Astrocyte (in vitro differentiated cells and primary cell): ENCODE measurements at regions not wholly inside any gene's neighbourhood (a gene's known extent, or its start where the extent isn't known, plus 50 kb on each side); places are given as distances from the start of the nearest gene placed in this dataset.

Experiments
- DNase-seq: peaks from one replicate; pipeline ENCODE4 v3.0.0-alpha.2; 2010; ENCODE audit warnings: low read depth
- FAIRE-seq: peaks from 2 replicates; lab custom pipeline; 2011; peaks lifted over from hg19 to GRCh38; lab: Jason Lieb, UNC
- H2AFZ ChIP-seq: 2 replicates; pipeline ENCODE4 v1.6.0; 2012; ENCODE audit warnings: low read depth, low read length, inconsistent platforms
- H3K27ac ChIP-seq: 2 replicates; pipeline ENCODE4 v1.5.1; 2011; ENCODE audit warnings: low read depth, low read length, inconsistent platforms
- H3K27me3 ChIP-seq: 2 replicates; pipeline ENCODE4 v1.6.0; 2011; ENCODE audit warnings: low read length, inconsistent platforms; ENCODE audit not compliant: insufficient read depth
- H3K36me3 ChIP-seq: 2 replicates; pipeline ENCODE4 v1.5.1; 2011; ENCODE audit warnings: low read length, inconsistent platforms; ENCODE audit not compliant: insufficient read depth
- H3K4me1 ChIP-seq: 2 replicates; pipeline ENCODE4 v1.5.1; 2011; ENCODE audit warnings: low read length, inconsistent platforms; ENCODE audit not compliant: insufficient read depth
- H3K4me2 ChIP-seq: 2 replicates; pipeline ENCODE4 v1.6.0; 2012; ENCODE audit warnings: low read length, inconsistent platforms
- H3K4me3 ChIP-seq: 2 replicates; pipeline ENCODE4 v1.5.1; 2011; ENCODE audit warnings: low read depth, mild to moderate bottlenecking, low read length, inconsistent platforms; ENCODE audit not compliant: insufficient read depth
- H3K79me2 ChIP-seq: 2 replicates; pipeline ENCODE4 v1.6.0; 2012; ENCODE audit warnings: mild to moderate bottlenecking, low read length, inconsistent platforms; ENCODE audit not compliant: insufficient read depth
- H3K9ac ChIP-seq: 2 replicates; pipeline ENCODE4 v1.6.0; 2012; ENCODE audit warnings: mild to moderate bottlenecking, low read length, inconsistent platforms
- H3K9me3 ChIP-seq: 2 replicates; pipeline ENCODE4 v1.5.1; 2012; ENCODE audit warnings: low read depth, mild to moderate bottlenecking, low read length, inconsistent platforms; ENCODE audit not compliant: insufficient read depth
- H4K20me1 ChIP-seq: 2 replicates; pipeline ENCODE4 v1.6.0; 2012; ENCODE audit warnings: low read length, inconsistent platforms; ENCODE audit not compliant: insufficient read depth
- H3K27ac Mint-ChIP-seq: one replicate; pipeline ENCODE4 v1.8.0; 2021; ENCODE audit warnings: mild to moderate bottlenecking, mixed read lengths; ENCODE audit not compliant: unreplicated experiment
- H3K27me3 Mint-ChIP-seq: one replicate; pipeline ENCODE4 v1.8.0; 2021; ENCODE audit warnings: low read depth, mixed read lengths; ENCODE audit not compliant: unreplicated experiment
- H3K36me3 Mint-ChIP-seq: one replicate; pipeline ENCODE4 v1.8.0; 2021; ENCODE audit warnings: low read depth, mixed read lengths; ENCODE audit not compliant: unreplicated experiment
- H3K4me1 Mint-ChIP-seq: one replicate; pipeline ENCODE4 v1.8.0; 2021; ENCODE audit warnings: low read depth, mixed read lengths; ENCODE audit not compliant: unreplicated experiment
- H3K4me3 Mint-ChIP-seq: one replicate; pipeline ENCODE4 v1.8.0; 2021; ENCODE audit warnings: mild to moderate bottlenecking, moderate library complexity, mixed read lengths; ENCODE audit not compliant: unreplicated experiment
- H3K9me3 Mint-ChIP-seq: one replicate; pipeline ENCODE4 v1.8.0; 2021; ENCODE audit warnings: mild to moderate bottlenecking, mixed read lengths; ENCODE audit not compliant: unreplicated experiment
- EZH2 ChIP-seq: IDR thresholded peaks from 2 replicates; pipeline ENCODE4 v1.6.1; 2012; ENCODE audit warnings: mild to moderate bottlenecking, low read length, inconsistent platforms; ENCODE audit not compliant: insufficient read depth
- TF ChIP-seq, protein P1 (sequence below): IDR thresholded peaks from 2 replicates; pipeline ENCODE4 v1.5.1; 2011; ENCODE audit warnings: low read depth, mild to moderate bottlenecking, inconsistent platforms, low read length, moderate library complexity; ENCODE audit not compliant: insufficient read depth

DNA sequence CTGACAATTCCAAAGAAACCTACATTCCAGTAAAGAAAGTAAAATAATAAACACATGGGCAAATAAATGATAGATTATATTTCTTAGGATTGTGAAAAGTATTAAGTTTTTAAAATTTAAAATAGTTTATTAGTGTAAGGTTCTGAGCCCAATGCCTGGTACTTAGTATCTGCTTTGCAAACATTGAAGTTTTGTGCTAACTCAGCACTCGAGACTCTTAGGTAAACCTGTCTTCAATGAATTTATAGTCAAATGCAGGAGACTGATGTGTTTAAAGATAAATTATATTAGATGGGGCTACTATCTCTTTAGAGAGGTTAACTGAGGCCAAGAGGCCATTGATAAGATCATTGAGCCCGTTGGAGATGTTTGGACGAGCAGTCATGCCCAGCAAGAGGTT, 138.3 kb upstream of the SALL1 start:
- Mint-ChIP-seq H3K9me3 (no peaks in the 10 kb centered on the region), H3K4me1 (no peaks in the 10 kb centered on the region), H3K4me3 (no peak overlapping the region), H3K27ac (no peak overlapping the region), H3K27me3 (no peaks in the 10 kb centered on the region), H3K36me3 (no peaks in the 10 kb centered on the region)
- Histone ChIP-seq H3K4me2 (no peak overlapping the region), H3K79me2 (no peaks in the 10 kb centered on the region), H3K4me3 (no peak overlapping the region), H3K4me1 (no peaks in the 10 kb centered on the region), H3K9ac (no peak overlapping the region), H2AFZ (no peak overlapping the region), H3K27ac (no peak overlapping the region), H4K20me1 (no peaks in the 10 kb centered on the region), H3K27me3 (no peaks in the 10 kb centered on the region), H3K9me3 (peaks cover 3% of the 10 kb centered on the region), H3K36me3 (no peaks in the 10 kb centered on the region)
- no peak for TF ChIP-seq EZH2
- TF ChIP-seq, protein P1, sequence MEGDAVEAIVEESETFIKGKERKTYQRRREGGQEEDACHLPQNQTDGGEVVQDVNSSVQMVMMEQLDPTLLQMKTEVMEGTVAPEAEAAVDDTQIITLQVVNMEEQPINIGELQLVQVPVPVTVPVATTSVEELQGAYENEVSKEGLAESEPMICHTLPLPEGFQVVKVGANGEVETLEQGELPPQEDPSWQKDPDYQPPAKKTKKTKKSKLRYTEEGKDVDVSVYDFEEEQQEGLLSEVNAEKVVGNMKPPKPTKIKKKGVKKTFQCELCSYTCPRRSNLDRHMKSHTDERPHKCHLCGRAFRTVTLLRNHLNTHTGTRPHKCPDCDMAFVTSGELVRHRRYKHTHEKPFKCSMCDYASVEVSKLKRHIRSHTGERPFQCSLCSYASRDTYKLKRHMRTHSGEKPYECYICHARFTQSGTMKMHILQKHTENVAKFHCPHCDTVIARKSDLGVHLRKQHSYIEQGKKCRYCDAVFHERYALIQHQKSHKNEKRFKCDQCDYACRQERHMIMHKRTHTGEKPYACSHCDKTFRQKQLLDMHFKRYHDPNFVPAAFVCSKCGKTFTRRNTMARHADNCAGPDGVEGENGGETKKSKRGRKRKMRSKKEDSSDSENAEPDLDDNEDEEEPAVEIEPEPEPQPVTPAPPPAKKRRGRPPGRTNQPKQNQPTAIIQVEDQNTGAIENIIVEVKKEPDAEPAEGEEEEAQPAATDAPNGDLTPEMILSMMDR, result no peak
- FAIRE-seq (no peak), DNase-seq (no peak)

DNA sequence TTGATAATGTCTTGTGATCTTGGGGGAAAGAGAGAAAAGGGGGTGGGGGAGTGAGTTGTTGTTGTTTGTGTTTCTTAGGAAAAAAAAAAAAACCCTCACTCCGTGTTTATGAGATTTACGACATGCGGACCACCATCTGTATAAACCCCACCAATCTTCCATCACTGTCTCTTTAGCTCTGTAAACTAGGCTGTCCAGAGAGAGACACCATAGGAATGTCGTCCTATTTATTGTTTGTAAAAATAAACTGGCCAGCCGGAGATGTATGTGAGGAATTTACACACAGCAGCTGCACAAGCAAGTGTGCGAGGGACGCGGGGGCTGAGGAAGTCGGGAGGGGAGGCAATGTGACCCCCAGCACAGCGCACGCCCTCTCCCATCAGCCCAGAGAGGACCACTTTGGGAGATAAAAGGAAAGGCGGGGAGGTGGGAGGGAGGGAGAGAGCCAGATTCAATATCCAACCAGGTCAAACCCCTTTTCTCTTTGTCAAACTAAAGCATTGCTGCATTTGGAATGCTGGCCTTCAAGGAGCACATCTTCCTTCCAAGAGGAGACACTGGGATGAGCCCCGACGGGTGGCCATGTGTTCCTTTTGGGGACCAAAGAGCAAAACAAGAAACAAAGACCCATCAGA, 136.2 kb upstream of the SALL1 start:
- FAIRE-seq, result no peak
- H3K9ac ChIP-seq, result no peak overlapping the region

DNA sequence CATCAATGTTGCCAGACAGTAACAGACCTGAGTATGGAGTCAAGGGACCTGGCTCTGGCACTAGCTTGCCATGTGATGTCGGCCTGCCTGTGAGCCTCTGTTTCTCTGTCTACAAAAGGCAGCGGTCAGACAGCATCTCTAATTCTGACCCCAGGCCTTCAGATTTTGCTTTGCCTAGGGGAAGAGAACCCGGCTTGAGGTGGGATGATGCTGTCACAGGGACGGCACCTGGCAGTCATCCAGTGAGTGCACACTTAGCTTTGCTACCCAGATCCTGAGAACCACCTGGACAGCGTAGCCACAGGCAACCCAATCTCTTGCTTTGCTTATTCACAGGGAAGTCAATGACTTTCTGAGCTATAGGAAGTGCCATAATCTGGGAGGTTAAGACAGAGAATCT, 135.2 kb upstream of the SALL1 start:
- no peaks in the 10 kb centered on the region for H3K9me3 Mint-ChIP-seq

More for the DNA sequence above, 136.2 kb upstream of the SALL1 start:
- H3K36me3 ChIP-seq, result no peaks in the 10 kb centered on the region
- H3K4me2 ChIP-seq, result no peak overlapping the region
- H3K4me1 Mint-ChIP-seq, result no peaks in the 10 kb centered on the region
- no peak overlapping the region for H3K4me3 Mint-ChIP-seq
- TF ChIP-seq, protein P1, result no peak
- no peak for TF ChIP-seq EZH2
- DNase-seq, result no peak
- no peaks in the 10 kb centered on the region for H3K79me2 ChIP-seq
- H3K9me3 Mint-ChIP-seq, result no peaks in the 10 kb centered on the region
- no peaks in the 10 kb centered on the region for H3K4me1 ChIP-seq
- H4K20me1 ChIP-seq, result no peaks in the 10 kb centered on the region
- no peaks in the 10 kb centered on the region for H3K9me3 ChIP-seq
- no peak overlapping the region for H3K27ac Mint-ChIP-seq
- no peak overlapping the region for H2AFZ ChIP-seq
- no peak overlapping the region for H3K27ac ChIP-seq
- no peaks in the 10 kb centered on the region for H3K27me3 ChIP-seq
- H3K4me3 ChIP-seq, result no peak overlapping the region
- peaks cover 6% of the 10 kb centered on the region for H3K27me3 Mint-ChIP-seq
- peaks cover 2% of the 10 kb centered on the region for H3K36me3 Mint-ChIP-seq

More for the DNA sequence above, 135.2 kb upstream of the SALL1 start:
- H3K4me1 ChIP-seq, result no peaks in the 10 kb centered on the region
- H3K4me3 ChIP-seq, result no peak overlapping the region
- Mint-ChIP-seq H3K27ac (no peak overlapping the region), H3K36me3 (peaks cover 2% of the 10 kb centered on the region), H3K27me3 (peaks cover 6% of the 10 kb centered on the region), H3K4me1 (no peaks in the 10 kb centered on the region), H3K4me3 (no peak overlapping the region)
- H3K79me2 ChIP-seq, result no peaks in the 10 kb centered on the region
- H3K9ac ChIP-seq, result no peak overlapping the region
- TF ChIP-seq, protein P1, result no peak
- no peak for TF ChIP-seq EZH2
- no peaks in the 10 kb centered on the region for H3K36me3 ChIP-seq
- H2AFZ ChIP-seq, result no peak overlapping the region
- H3K9me3 ChIP-seq, result no peaks in the 10 kb centered on the region
- DNase-seq (no peak), FAIRE-seq (no peak)
- no peaks in the 10 kb centered on the region for H4K20me1 ChIP-seq
- H3K27me3 ChIP-seq, result no peaks in the 10 kb centered on the region
- H3K4me2 ChIP-seq, result no peak overlapping the region
- no peak overlapping the region for H3K27ac ChIP-seq
